Sigmoid colon (tissue), 6 donors: ENCODE measurements at regions not wholly inside any gene's neighbourhood (a gene's known extent, or its start where the extent isn't known, plus 50 kb on each side); places are given as distances from the start of the nearest gene placed in this dataset.

Experiments
- DNase-seq: peaks from one replicate; pipeline ENCODE4 v3.0.0-alpha.2; 2019
- H3K27ac ChIP-seq, 4 donors: fragments of 200-600 bp; sonication (generic); one replicate each; pipeline ENCODE4 v1.5.1; 2016 to 2019; ENCODE audit warnings: mild to moderate bottlenecking in 1 of 4
- H3K27me3 ChIP-seq, 3 donors: fragments of 200-600 bp; sonication (generic); one replicate each; pipeline ENCODE4 v1.5.1; 2019; ENCODE audit warnings: mild to moderate bottlenecking in 1 of 3
- H3K36me3 ChIP-seq, 4 donors: fragments of 200-600 bp; sonication (generic); one replicate each; pipeline ENCODE4 v1.5.1; 2016 to 2019
- H3K4me1 ChIP-seq, 4 donors: fragments of 200-600 bp; sonication (generic); one replicate each; pipeline ENCODE4 v1.5.1; 2017 to 2019
- H3K4me3 ChIP-seq, 4 donors: fragments of 200-600 bp; sonication (generic); one replicate each; pipeline ENCODE4 v1.5.1; 2017 to 2019; ENCODE audit warnings: mild to moderate bottlenecking in 2 of 4, moderate library complexity in 1 of 4
- H3K9me3 ChIP-seq, 4 donors: fragments of 200-600 bp in 3 of 4; sonication (generic) in 3 of 4; one replicate each; pipeline versions ENCODE4 v1.5.1 to v1.6.1; 2013 to 2019
- CTCF ChIP-seq, 4 experiments: fragments of 450-650 bp in 3 of 4; fragments of 200-600 bp in 1 of 4; IDR thresholded peaks; one replicate each; pipeline ENCODE4 v1.5.1; 2016 to 2019; ENCODE audit warnings: antibody characterized with exemption in 4 of 4, mild to moderate bottlenecking in 3 of 4, moderate library complexity in 2 of 4
- EP300 ChIP-seq, 4 donors: sonication (generic); formaldehyde crosslinking; IDR thresholded peaks; one replicate each; pipeline ENCODE4 v1.6.1; 2017; ENCODE audit warnings: antibody characterized with exemption in 4 of 4
- POLR2A ChIP-seq, 2 donors: fragments of 450-650 bp; IDR thresholded peaks; one replicate each; pipeline ENCODE4 v1.6.1; 2016; ENCODE audit warnings: antibody characterized with exemption in 2 of 2, mild to moderate bottlenecking in 2 of 2, moderate library complexity in 2 of 2
- POLR2AphosphoS5 ChIP-seq, 4 donors: sonication (generic); formaldehyde crosslinking; IDR thresholded peaks; one replicate each; pipeline ENCODE4 v1.6.1; 2017; ENCODE audit warnings: antibody characterized with exemption in 4 of 4
- WGBS, 2 donors: extraction: QIAGEN DNeasy Blood & Tissue Kit; methylation state at CpG; one replicate each; pipeline ENCODE4 v1.1.7; 2013; 5-methylcytosine and 5-hydroxymethylcytosine counted together
- intact Hi-C: fragments of 100-400 bp; cut with DNase I; formaldehyde crosslinking; loops from one replicate; pipeline ENCODE4 v1.15.1; 2023
- donor health status: healthy with polysubstance abuse.
- donor health status: healthy.

GRCh38 chr2:33784488-33784887, 185.4 kb upstream of the FAM98A start:
- Histone ChIP-seq H3K27me3 (no peaks in the 10 kb centered on the region), H3K4me3 (no peak overlapping the region), H3K27ac (no peak overlapping the region), H3K9me3 (no peaks in the 10 kb centered on the region), H3K4me1 (no peaks in the 10 kb centered on the region), H3K36me3 (no peaks in the 10 kb centered on the region)
- intact Hi-C loops: no loop called here
- TF ChIP-seq EP300 (IDR thresholded peaks at IDR 0.05): no peak
- 65 to 87% methylated on average over 2 of the region's 2 CpGs for WGBS, 2 donors
- DNase-seq: no peak

GRCh38 chr2:33782395-33783230, 183.5 kb upstream of the FAM98A start:
- Histone ChIP-seq H3K36me3 (no peaks in the 10 kb centered on the region), H3K4me1 (no peaks in the 10 kb centered on the region), H3K27me3 (no peaks in the 10 kb centered on the region), H3K9me3 (no peaks in the 10 kb centered on the region), H3K4me3 (no peak overlapping the region), H3K27ac (no peak overlapping the region)
- intact Hi-C loops: no loop called here
- 69 to 77% methylated on average over 8 of the region's 8 CpGs for WGBS, 2 donors
- no peak for TF ChIP-seq POLR2AphosphoS5 (IDR thresholded peaks at IDR 0.05)
- DNase-seq: no peak

GRCh38 chr2:33777786-33778185, 178.7 kb upstream of the FAM98A start:
- TF ChIP-seq CTCF (IDR thresholded peaks at IDR 0.05): no peak
- TF ChIP-seq EP300 (IDR thresholded peaks at IDR 0.05): no peak
- TF ChIP-seq POLR2AphosphoS5 (IDR thresholded peaks at IDR 0.05): no peak
- no peak for TF ChIP-seq POLR2A (IDR thresholded peaks at IDR 0.05)
- no peak overlapping the region for H3K27ac ChIP-seq
- H3K36me3 ChIP-seq: no peaks in the 10 kb centered on the region
- intact Hi-C loops: no loop called here
- DNase-seq: no peak
- no peak overlapping the region for H3K4me3 ChIP-seq
- no peaks in the 10 kb centered on the region for H3K4me1 ChIP-seq
- WGBS, 2 donors: 85 to 88% methylated on average over 3 of the region's 3 CpGs
- H3K27me3 ChIP-seq: no peaks in the 10 kb centered on the region
- no peaks in the 10 kb centered on the region for H3K9me3 ChIP-seq

GRCh38 chr2:33775306-33775705, 176.2 kb upstream of the FAM98A start:
- no peaks in the 10 kb centered on the region for H3K9me3 ChIP-seq
- no peaks in the 10 kb centered on the region for H3K27me3 ChIP-seq
- WGBS, 2 donors: 94 to 95% methylated on average over 21 of the region's 21 CpGs
- DNase-seq: no peak
- H3K27ac ChIP-seq: no peak overlapping the region
- intact Hi-C loops: no loop called here
- no peaks in the 10 kb centered on the region for H3K4me1 ChIP-seq
- no peak overlapping the region for H3K4me3 ChIP-seq
- TF ChIP-seq EP300 (IDR thresholded peaks at IDR 0.05) (no peak), POLR2A (IDR thresholded peaks at IDR 0.05) (no peak), CTCF (IDR thresholded peaks at IDR 0.05) (no peak), POLR2AphosphoS5 (IDR thresholded peaks at IDR 0.05) (no peak)
- no peaks in the 10 kb centered on the region for H3K36me3 ChIP-seq

GRCh38 chr2:33770023-33770422, 170.9 kb upstream of the FAM98A start:
- H3K27me3 ChIP-seq: no peaks in the 10 kb centered on the region
- DNase-seq: no peak
- intact Hi-C loops: no loop called here
- no peak for TF ChIP-seq POLR2A (IDR thresholded peaks at IDR 0.05)
- TF ChIP-seq CTCF (IDR thresholded peaks at IDR 0.05): no peak
- TF ChIP-seq POLR2AphosphoS5 (IDR thresholded peaks at IDR 0.05): no peak
- no peak for TF ChIP-seq EP300 (IDR thresholded peaks at IDR 0.05)
- H3K36me3 ChIP-seq: no peaks in the 10 kb centered on the region
- H3K9me3 ChIP-seq: no peaks in the 10 kb centered on the region
- no peak overlapping the region for H3K27ac ChIP-seq
- H3K4me3 ChIP-seq: no peak overlapping the region
- 74 to 82% methylated on average over 2 of the region's 2 CpGs for WGBS, 2 donors
- H3K4me1 ChIP-seq: no peaks in the 10 kb centered on the region

- TF ChIP-seq POLR2AphosphoS5 (IDR thresholded peaks at IDR 0.05): no peak
- TF ChIP-seq CTCF (IDR thresholded peaks at IDR 0.05): no peak
- TF ChIP-seq EP300 (IDR thresholded peaks at IDR 0.05): no peak
- no peak for TF ChIP-seq POLR2A (IDR thresholded peaks at IDR 0.05)
- no peaks in the 10 kb centered on the region for H3K36me3 ChIP-seq
- H3K27me3 ChIP-seq: no peaks in the 10 kb centered on the region
- intact Hi-C loops: no loop called here
- 60 to 72% methylated on average over 4 of the region's 4 CpGs for WGBS, 2 donors
- DNase-seq: no peak
- no peaks in the 10 kb centered on the region for H3K4me1 ChIP-seq
- no peak overlapping the region for H3K27ac ChIP-seq
- no peak overlapping the region for H3K4me3 ChIP-seq
- H3K9me3 ChIP-seq: no peaks in the 10 kb centered on the region
These were observed 167.1 kb upstream of the FAM98A start for GRCh38 chr2:33766175-33766574.
